ENCODE measurements at regions not wholly inside any gene's neighbourhood (a gene's known extent, or its start where the extent isn't known, plus 50 kb on each side); places are given as distances from the start of the nearest gene placed in this dataset.

- TF ChIP-seq CTCF (IDR thresholded peaks at IDR 0.05; ENCODE audit: low read length): no peak
- TF ChIP-seq EZH2 (IDR thresholded peaks at IDR 0.05; ENCODE audit: borderline replicate concordance, low read length): no peak
Measured at GRCh38 chr15:98144388-98144787, 183.9 kb downstream of the ARRDC4 start.
